SK-MEL-5 (cell line): ENCODE measurements at regions not wholly inside any gene's neighbourhood (a gene's known extent, or its start where the extent isn't known, plus 50 kb on each side); places are given as distances from the start of the nearest gene placed in this dataset.
"Not testable (repeated sequence)": the region's sequence is repeated elsewhere in the genome, so short reads cannot be mapped to it uniquely, and the experiment has no call there.

ENCODE experiments used
- DNase-seq: peaks from one replicate; pipeline ENCODE4 v3.0.0-alpha.2; 2016; ENCODE audit warnings: low read depth, low spot score
- in situ Hi-C: cut with HindIII; loops from 2 replicates; pipeline ENCODE4 v1.10.0; 2016; ENCODE audit warnings: low sequenced_read_pairs, high pct_unique_total_duplicates, low pct_unique_long_range_greater_than_20kb

DNA sequence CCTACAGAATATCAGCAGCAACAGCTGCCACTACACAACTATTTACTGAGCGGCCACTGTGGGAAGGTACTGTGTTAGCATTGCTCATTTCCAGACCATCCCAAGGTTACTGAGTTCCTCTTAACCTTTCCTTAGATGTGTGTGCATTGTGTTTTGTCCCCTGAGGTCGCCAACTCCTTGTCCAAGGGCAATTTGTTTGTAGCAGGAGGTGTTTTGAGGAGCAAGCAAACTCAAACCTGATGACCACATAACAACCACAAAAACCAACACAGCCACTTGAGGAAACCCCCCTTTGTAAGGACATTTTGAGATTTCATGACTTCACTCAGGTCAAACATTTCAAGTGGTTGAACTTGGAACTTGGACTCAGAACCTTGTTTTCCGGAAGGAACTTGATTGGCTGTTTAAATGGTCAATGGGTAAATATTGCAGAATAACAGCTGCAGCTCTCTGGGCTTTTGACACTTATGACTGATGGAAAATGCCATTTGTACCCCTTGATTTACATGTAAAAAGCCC, 122.3 kb downstream of the MID1IP1 start:
- in situ Hi-C loops, result no loop called here
- no peak for DNase-seq

DNA sequence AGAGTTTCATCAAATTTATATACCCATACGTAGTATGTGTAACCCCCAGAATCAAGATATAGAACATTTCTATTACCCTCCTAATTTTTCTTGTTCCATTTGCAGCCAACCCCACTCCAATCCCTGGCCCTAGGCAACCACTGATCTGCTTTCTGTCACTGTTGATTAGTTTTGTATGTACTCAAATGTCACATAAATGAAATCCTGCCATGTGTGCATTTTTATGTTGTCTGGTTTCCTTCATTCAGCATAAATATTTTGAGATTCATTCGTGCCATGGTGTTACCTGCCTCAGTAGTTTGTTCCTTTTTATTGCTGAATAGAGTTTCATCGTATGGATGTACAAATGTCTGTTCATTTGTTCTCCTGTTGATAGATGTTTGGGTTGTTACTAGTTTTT, 126.3 kb downstream of the MID1IP1 start:
- DNase-seq, result no peak
- in situ Hi-C loops, result no loop called here

GRCh38 chrX:38929966-38930421, 128.7 kb downstream of the MID1IP1 start:
- no peak for DNase-seq
- in situ Hi-C loops, result no loop called here

DNA sequence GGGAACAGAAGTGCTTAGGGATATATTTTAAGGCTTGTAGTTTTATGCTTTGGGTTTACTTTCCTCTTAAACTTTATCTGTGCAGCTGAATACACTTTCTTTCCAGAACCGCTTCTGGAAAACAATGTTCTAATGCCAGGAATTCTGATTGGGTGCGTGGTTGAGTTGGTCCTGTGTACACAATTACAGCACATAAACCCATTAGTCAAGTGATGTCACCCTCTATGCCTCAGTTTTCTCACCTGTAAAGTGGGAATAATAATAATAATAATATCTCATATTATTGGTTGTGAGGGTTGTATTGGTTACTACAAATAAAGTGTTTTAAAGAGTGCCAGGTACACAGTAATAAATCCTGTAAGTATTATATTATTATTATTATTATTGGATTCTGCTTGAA, 129.2 kb downstream of the MID1IP1 start:
- in situ Hi-C loops, result no loop called here
- no peak for DNase-seq

DNA sequence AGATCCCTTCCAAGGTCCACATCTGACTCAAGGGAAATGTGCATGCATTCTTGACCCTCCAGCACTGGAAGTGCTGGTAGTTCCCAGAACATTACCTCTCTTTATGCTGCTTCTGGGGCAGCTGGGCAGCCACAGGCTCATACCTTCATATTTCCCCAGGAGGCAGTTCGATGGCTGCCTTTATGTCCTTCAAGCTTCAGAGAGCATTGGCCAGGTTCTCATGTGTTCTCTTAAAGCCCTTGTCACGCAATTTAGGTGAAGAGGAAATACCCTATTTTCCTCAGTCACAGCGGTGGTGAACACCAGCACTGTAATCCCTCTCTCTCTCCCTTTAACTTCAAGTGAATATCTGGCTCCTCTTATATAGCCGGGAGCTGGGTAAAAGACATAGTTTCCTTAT, 134.3 kb downstream of the MID1IP1 start:
- no peak for DNase-seq
- in situ Hi-C loops, result no loop called here

DNA sequence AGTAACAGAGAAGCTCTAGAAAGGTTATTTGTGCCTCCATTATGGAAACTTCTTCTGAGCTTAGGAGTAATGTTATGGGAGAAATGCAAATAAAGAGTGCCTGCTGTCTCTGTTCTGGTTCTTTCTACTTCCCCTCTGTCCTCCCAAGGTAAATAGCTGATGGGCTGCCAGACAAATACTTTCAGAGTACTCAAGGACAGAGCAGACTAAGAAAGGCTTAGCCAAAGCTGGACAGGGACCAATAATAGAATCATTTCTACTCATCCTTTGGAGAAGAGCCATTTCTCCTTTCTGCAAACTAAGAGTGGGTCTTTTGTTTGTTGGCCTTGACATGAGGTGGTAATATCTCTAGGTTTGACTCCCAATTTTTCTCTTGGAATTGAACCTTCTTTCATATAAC, 136.1 kb downstream of the MID1IP1 start:
- in situ Hi-C loops, result no loop called here
- DNase-seq, result no peak

DNA sequence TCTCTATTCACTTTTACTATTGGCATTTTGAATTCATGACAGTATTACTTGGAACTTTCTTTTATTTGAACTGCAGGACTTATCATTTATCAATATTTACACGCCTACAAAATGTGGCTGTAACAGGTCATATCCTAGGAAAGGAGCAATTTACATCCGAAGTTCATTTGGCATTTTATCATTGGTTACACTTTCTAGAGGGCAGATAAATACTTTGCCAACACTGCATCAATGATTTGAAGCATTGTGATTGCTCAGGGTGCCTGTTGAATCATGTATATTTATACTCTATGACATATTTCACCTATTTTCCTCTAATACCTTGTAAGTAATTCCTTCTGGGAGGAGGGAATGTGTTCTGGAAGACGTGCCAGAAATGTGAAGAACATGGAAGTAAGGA, 136.7 kb downstream of the MID1IP1 start:
- no peak for DNase-seq
- in situ Hi-C loops, result no loop called here

- DNase-seq, result no peak
- in situ Hi-C loops, result no loop called here
These were observed 137.8 kb downstream of the MID1IP1 start for GRCh38 chrX:38939067-38939466.

DNA sequence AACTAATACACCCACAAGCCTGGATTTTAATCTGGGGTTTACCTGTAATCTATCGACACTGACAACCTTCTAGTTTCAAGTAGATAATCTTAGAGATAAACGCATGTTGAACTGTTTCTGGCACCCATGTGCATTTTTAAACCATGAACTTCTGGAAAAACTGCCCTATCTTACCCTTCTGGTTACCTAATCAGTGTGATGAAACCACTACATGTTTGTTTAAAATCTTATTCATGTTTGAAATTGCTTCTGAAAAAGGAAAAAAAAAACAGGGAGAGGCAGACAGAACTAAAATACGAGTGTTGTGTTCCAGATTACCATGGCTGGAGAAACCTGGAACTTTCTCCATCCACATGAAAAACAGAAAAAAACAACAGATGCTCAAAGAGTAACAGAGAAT, 139.3 kb downstream of the MID1IP1 start:
- no peak for DNase-seq
- in situ Hi-C loops, result no loop called here

GRCh38 chrX:38941675-38942074, 140.4 kb downstream of the MID1IP1 start:
- no peak for DNase-seq
- in situ Hi-C loops, result no loop called here

- in situ Hi-C loops, result no loop called here
- no peak for DNase-seq
These were observed 141.9 kb downstream of the MID1IP1 start for GRCh38 chrX:38943120-38943519.

DNA sequence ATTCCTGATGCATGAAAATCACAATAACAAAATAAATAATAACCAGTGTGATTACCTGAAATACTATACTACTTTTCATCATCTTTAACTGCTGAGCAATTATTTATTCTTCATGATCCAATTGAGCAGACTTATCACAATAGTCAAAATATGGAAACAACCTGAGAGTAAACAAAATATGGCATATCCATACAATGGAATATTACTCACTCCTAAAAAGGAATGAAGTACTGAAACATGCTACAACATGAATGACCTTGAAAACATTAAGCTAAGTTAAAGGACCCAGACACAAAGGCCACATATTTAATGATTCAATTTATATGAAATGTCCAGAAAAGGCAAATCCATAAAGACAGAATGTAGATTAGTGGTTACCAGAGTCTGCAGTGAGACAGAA, 146.8 kb downstream of the MID1IP1 start:
- in situ Hi-C loops, result no loop called here
- DNase-seq, result no peak

GRCh38 chrX:38954520-38954919, 153.3 kb downstream of the MID1IP1 start:
- DNase-seq, result no peak
- in situ Hi-C loops, result no loop called here

- in situ Hi-C loops, result no loop called here
- no peak for DNase-seq
These were observed 158.5 kb downstream of the MID1IP1 start for GRCh38 chrX:38959736-38960135.

GRCh38 chrX:38960137-38960536, 158.9 kb downstream of the MID1IP1 start:
- no peak for DNase-seq
- in situ Hi-C loops, result no loop called here

DNA sequence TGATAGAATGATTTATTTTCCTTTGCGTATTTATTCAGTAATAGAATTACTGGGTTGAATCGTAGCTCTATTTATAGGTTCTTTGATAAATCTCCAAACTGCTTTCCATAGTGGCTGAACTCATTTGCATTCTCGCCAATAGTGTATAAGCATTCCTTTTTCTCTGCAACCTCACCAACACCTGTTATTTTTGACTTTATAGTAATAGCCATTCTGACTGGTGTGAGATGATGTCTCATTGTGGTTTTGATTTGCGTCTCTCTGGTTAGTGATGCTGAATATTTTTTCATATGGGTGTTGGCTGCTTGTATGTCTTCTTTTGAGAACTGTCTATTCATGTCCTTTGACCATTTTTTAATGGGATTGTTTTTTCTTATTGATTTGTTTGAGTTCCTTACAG, 160.7 kb downstream of the MID1IP1 start:
- in situ Hi-C loops, result no loop called here
- DNase-seq, result no peak

DNA sequence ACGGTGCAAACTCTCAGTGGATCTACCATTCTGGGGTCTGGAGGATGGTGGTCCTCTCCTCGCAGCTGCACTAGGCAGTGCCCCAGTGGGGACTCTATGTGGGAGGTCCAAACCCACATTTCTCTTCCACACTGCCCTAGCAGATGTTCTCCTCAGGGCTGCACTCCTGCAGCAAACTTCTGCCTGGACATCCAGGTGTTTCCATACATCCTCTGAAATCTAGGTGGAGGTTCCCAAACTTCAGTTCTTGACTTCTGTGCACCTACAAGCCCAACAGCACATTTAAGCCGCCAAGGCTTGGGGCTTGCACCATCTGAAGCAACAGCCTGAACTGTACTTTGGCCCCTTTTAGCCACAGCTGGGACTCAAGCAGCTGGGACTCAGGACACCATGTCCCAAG, 162.0 kb downstream of the MID1IP1 start:
- DNase-seq, in situ Hi-C loops: not testable (repeated sequence)

GRCh38 chrX:38965888-38966287, 164.6 kb downstream of the MID1IP1 start:
- in situ Hi-C loops, result no loop called here
- no peak for DNase-seq

DNA sequence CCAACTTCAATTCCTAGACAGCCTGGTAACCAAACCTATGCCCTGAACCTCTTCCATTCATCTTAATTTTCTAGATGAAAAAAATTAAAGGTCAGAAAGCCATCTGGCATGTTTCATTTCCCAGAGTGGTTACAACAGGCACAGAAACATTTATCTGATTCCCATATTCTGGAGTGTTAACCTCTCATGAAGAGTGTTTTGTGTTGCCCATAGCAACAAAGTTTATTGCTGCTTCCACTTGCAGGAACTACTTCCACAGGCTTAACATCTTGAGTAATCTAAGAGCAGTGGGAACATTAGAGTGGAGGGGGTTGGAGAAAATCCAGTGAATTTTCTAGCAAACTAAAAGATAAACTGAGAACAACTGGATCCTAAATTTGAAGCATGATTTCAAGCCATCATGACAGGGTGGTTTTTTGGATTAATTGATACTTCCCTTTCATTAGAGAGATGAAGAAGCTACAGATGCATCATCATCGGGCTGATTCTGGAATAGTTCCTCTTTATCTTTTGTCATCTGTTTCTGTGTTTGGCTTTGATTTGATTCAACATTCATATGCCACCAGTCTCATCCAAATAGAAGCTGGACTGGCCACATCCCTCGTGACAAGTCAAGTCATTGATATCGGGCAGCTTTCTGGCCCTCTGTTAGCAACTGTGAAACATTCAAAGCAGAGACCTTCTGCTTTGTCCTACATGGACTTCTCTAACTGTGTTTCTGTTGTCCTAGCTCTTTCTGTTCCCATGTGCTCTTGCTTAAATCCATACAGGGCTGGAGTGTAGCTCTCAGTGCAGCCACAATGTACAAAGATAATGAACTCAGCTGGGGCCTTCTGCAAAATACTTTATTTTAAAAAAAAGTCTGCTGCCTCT, 167.3 kb downstream of the MID1IP1 start:
- no peak for DNase-seq
- in situ Hi-C loops, result no loop called here
